CD4-positive, alpha-beta T cell treated with Interleukin-15 for 4 hours (primary cell): ENCODE measurements at regions not wholly inside any gene's neighbourhood (a gene's known extent, or its start where the extent isn't known, plus 50 kb on each side); places are given as distances from the start of the nearest gene placed in this dataset.

Experiments
- DNase-seq: peaks from one replicate; pipeline ENCODE4 v3.0.0-alpha.2; 2020; ENCODE audit warnings: low spot score

DNA sequence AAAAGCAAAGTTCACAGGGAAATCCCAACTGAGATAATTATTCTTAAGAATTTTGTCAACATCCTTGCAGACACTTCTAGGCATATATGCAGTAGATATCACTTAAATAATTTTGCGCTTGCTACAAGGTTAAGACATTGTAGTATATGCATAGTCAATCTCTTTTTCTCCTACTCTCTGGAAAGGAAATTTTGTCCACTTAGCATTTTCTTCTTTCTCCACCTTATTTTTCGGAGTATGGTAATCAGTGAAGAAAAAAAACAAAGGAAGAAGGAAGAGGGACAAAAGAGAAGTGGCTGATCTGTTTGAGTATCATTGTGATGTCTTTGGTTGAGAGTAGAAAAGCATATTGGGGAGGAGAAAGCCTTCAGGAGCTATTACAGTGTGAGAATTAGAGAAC is 104.6 kb downstream of the LACC1 start:
- DNase-seq = no peak

DNA sequence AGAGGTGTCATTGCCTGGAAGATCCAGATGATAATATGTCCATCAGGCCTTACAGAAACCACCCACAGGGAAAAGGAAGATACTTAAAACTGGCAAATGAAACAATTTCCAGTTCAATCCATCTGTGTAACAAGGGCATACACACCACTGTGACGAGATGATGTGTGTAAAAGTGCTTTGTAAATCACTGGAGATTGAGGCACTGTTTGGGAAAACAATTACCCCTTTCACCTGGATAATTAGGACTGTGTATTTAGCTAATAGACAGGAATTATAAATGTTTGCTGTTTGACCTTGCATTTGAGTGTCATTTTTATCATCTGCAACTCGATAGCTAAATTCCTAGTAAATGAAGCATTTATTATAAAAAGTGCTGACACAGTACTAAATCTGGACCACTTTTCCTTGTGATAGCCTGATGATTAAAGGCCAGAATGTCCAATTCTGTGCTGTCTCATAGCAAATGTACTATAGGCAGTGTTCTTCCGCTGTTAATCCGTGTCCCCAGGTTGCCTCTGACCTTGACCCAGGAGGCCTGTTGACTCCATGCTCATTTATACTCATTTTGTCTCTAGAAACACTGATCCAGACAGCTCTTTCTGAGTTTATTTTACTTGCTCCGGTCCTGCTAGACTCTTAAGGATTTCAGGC is 105.8 kb downstream of the LACC1 start:
- no peak for DNase-seq

GRCh38 chr13:43986421-43986981 is 106.8 kb downstream of the LACC1 start:
- no peak for DNase-seq

DNA sequence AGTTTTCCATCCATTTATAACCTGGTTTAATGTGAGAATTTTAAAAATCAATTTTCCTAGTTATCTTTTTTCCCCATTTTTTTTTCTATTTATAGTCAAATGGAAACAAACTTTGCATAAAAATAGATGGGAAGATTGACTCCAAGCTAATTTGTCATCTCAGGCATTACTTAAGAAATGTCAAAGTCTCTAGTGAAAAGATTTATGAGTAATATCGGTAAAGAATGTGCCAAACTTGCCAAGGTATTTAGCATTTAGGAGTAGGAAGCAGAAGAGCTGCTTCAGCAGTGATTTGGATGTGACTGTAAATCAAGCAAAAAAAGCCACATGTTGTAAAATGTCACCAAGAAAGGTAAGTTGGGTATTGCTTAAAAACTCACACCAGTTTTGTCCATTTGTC is 108.6 kb downstream of the LACC1 start:
- no peak for DNase-seq

GRCh38 chr13:43990021-43990420 is 110.3 kb downstream of the LACC1 start:
- DNase-seq = no peak

DNA sequence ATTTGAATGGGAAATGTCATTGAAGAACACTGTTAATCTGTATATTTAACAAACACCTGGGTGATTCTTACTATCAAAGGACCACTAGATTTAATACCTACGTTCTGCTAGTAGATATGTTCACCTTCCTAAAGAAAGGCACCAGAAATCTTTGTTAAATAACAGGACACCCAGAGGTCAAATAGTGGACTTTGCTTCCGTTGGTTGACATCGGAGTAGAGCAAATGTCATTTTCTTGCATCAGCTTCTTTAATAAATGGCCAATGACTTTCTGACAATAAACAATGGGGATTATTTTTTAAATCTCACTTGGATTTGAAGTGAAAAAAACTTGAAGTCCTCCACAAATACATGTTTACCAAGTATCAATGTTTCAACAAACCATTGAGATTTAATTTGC is 111.1 kb downstream of the LACC1 start:
- DNase-seq = no peak

DNA sequence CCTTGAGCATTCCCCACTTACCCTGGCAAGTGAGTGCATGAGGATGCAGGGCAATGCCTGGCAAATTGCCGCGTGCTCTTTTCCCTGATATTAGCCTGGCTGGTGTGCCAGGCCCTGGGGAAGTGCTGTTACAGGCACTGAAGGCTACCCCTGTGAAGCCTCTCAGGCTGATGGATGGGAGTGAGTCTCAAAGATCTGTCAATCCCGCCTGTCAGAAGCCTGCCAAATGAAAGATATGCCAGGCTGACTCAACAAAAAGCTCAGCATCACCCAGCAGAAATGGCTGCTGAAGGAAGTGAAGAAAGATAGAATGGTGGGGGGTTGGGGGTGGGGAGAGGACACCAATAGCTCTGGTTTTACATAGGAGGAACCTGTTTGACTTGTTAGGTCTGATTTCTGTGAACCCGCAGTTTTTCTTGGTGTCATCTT is 112.1 kb downstream of the LACC1 start:
- DNase-seq = no peak

DNA sequence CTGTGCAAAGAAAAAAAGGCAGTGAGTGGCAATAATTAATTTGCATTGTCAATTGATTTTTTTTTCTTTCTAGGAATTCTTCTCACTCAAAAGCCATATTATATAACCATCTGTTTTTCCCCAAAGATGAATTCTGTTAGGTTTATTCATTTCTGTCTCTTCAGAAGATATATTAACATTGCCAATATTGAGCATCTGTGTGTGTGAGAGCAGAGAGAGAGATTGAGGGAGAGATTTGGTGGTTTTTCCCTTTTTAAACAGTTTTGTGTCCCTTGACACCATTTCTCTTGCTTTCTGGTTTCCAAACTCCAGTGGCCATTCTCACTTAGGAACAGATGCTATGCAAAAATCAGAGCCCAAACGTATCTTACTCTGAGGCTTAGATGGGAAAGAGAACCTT is 112.5 kb downstream of the LACC1 start:
- DNase-seq = no peak

GRCh38 chr13:43994999-43995859 is 115.5 kb downstream of the LACC1 start:
- no peak for DNase-seq

GRCh38 chr13:43996221-43996620 is 116.5 kb downstream of the LACC1 start:
- no peak for DNase-seq

DNA sequence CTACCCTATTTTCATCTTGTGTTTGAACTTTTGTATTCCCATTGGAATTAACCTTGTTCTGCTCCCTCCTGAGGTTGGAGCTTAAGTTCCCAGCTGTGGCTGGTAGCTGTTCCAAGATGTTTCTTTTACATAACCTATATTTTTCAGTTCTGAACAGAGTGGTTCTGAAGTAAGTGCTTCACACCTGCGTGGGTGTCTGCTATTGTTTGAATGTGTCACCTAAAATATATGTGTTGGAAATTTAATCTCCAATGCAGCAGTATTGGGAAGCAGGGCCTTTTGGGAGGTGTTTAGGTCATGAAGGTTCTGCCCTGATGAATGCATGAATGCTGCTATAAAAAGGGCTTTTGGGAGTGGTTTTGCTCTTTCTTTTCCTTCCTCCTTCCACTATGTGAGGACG is 123.8 kb downstream of the LACC1 start:
- DNase-seq = no peak

GRCh38 chr13:44004878-44005277 is 125.2 kb downstream of the LACC1 start:
- DNase-seq = no peak

GRCh38 chr13:44007451-44007850 is 127.7 kb downstream of the LACC1 start:
- no peak for DNase-seq

GRCh38 chr13:44011036-44011435 is 131.3 kb downstream of the LACC1 start:
- no peak for DNase-seq

DNA sequence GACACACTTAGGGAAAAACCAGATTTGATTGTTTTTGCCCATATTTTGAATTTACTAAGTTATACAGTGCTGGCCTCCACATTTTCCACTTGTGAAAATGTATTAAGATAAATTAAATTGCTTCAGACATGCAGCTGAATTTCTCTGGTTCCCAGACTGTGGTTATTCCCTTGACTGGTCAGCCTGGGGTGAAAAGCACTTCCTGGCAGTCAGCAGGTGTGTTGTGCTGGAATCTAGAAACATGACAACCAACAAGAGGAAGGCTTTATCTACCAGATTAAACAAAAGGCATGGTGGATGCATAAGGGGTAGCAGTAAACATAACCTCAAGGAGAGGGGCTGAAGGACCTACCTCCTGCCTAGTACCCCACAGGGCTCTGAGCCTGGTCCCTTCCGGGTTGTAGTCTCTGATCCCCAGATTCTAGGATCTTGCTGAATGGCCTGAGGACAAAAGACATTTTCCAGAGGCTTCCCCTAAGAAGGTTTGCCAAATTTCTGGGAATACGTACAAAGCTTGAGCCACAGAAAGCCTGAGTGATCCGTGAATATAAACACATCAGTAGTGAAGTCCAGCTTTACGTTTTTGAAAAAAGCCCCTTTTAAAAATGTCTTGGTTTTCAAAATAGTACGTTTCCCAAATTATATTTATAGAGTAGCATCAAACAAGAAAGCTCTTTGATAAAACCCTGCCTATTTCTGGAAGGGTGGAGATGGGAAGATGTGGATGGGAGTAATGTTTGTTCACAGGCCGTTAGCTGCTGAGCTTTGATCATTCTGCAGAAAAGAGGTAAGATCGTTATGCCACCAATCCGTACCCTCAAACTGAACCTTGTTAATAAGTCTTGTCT is 133.4 kb downstream of the LACC1 start:
- no peak for DNase-seq

DNA sequence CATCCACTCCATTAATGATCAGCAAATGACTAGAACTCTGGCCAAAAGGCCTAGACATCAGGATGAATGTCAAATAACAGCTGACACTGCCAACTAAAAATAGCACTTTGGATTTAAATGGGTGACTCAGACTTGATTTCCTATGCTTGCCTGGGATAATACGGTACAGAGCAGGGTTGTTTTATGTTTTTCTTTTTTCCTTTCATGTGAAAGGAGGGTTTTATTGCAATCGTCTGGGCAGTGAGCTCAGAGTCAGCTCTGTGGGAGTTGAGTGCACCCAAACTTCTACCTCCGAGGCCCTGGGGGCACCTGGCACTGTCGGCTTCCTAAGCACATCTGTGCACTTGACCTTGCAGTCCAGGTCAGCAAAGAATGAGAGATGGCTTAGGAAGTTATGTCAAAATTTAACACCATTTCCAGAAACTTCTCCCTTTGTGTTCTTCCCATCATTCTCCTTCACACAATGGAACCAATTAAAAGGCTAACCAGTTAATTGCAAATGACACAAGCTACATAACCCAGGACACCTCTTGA is 134.1 kb downstream of the LACC1 start:
- no peak for DNase-seq

GRCh38 chr13:44014501-44014900 is 134.8 kb downstream of the LACC1 start:
- no peak for DNase-seq

DNA sequence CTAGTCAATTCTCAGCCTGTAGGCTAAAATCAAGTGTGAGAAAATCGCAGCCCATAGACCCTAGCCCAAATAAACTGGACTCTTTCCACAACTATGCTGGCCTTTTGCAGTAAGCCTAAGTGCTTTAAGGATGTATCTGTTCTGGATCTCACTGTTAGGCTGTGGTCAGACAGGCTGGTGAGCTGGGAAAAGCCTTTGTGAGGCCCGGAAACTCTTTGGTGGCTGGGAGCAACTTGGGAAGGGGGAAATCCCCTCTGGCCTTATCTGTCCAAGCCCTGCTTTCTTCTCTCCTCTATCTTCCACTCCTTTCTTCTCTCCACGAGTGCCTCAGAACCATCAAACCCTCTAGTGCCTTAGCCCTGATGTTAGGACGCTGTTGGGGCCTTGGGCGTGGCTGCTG is 135.4 kb downstream of the LACC1 start:
- DNase-seq = no peak

GRCh38 chr13:44015811-44016210 is 136.1 kb downstream of the LACC1 start:
- no peak for DNase-seq

DNA sequence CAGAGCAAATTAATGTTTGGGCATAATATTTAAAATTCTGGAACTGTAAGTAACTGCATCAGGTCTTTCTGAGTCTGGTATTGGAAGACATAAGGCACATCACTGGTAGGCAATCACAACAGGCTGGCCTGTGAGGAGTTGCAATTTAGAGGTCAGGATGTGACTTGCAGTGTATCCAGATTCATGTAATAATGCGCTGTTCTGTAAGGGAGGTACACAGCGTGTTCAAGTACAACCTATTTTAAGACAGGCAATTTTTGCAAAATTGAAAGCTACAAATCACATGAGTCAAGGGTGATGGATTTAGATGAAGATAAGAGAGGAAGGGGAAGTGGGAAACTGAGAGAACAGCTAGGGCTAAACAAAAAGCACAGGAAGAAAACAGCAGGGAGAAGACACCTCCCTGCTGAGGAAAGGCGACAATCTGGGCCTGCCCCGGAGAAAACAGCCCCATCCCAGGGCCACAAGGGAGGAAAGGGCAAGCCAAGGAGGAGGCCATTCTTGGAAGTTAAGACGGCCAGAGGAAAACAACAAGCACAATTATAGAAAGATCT is 138.1 kb downstream of the LACC1 start:
- no peak for DNase-seq

GRCh38 chr13:44019651-44020050 is 139.9 kb downstream of the LACC1 start:
- DNase-seq = no peak

- no peak for DNase-seq
Observed at GRCh38 chr13:44021422-44021821, 141.7 kb downstream of the LACC1 start.
